ENCODE measurements at regions not wholly inside any gene's neighbourhood (a gene's known extent, or its start where the extent isn't known, plus 50 kb on each side); places are given as distances from the start of the nearest gene placed in this dataset.
A peak's percentile ranks its signal among the peaks of the same experiment; 100 is the strongest.

DNA sequence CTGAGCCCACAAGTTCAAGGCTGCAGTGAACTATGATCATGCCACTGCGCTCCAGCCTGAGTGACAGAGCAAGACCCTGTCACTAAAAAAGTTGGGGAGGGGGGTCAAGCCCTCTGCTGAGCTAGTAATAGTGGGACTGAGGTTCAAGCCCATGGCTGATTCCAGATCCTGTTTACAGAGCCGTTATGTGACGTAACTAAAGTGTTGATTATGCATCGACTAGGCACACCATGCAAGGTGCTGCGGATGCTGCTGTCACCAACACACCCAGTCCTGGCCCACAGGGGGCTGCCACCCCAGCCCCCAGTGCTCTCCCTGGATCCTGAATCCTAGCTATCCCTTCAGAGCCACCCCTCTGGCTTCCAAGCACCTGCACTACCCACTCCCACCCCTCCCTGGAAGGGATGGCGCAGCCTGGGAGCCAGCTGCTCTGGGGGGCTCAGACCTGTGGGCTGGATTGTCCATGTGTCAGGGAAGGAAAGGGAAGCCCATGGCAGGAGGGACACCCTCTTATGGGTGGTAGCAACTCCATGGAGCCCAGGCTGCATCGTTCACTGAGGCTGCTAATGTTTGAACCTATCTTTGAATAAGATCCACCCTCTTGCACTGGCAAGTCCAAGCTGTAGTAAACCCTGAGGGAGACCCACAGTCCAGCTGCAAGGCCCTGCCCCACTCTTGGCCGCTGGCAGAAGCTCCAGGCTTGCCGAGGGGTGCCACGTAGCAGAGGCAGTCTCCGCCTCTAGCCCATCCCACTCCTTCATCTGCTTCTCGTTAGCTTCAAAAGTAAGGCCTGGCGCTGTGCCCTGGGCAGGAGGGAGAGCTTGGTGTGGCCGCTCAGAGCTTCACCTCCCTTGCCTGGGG lies 95.0 kb downstream of the SNX5 start:
- 27% methylated on average over 14 of the region's 14 CpGs for WGBS (ENCODE audit: low lambda C conversion rate)
- BruUV-seq (replicated peaks): TSS peak; percentile 87
- intact Hi-C loops (cut with micrococcal nuclease; ENCODE audit: unreplicated experiment): loop anchor here (2.0 kb wide), 1 partner anchor 15 kb away; no protein-coding TSS in a partner anchor
- Histone ChIP-seq H3K27me3 (ENCODE audit: control insufficient read depth in 1 of 2, insufficient read depth in 2 of 2, low read length in 2 of 2) (no peaks in the 10 kb centered on the region), H4K20me1 (ENCODE audit: insufficient read depth, low read length) (no peaks in the 10 kb centered on the region), H3K9ac (ENCODE audit: insufficient read depth, low read depth, low read length) (peak overlapping the region; percentile 71), H3K9me3 (ENCODE audit: low read length) (no peaks in the 10 kb centered on the region), H3K79me2 (ENCODE audit: insufficient read depth, low read length) (peaks cover 3% of the 10 kb centered on the region), H2AFZ (ENCODE audit: low read length) (no peak overlapping the region), H3K36me3 (replicated peaks in 1 of 2; ENCODE audit: control insufficient read depth in 1 of 2, insufficient read depth in 2 of 2, low read length in 2 of 2) (no peaks in the 10 kb centered on the region), H3K27ac (ENCODE audit: extremely low read length, insufficient read depth, low read length) (peak overlapping the region; percentile 78), H3K4me3 (replicated peaks in 1 of 3; ENCODE audit: insufficient read depth in 1 of 3, low read depth in 2 of 3, low read length in 3 of 3) (peak overlapping the region in 2 of 3 experiments; percentile 1 to 55; a peak in 3 of 6 replicates), H3K4me1 (ENCODE audit: insufficient read depth, low read length) (peaks cover 86% of the 10 kb centered on the region), H3K4me2 (ENCODE audit: low read depth, low read length) (peak overlapping the region; percentile 74)
- DNase-seq (ENCODE audit: low spot score) (peak; percentile 91), ATAC-seq (peak; percentile 71), FAIRE-seq (peak; percentile 28)
- POLR2A ChIA-PET: interaction anchor here (0.8 to 14.0 kb wide), 24 partner anchors 14 to 415 kb away, joined by 3 to 763 read pairs (median 4); partner anchors contain the start of genes DSTN, MGME1, RRBP1 and SNX5
- in situ Hi-C loops (cut with HindIII; ENCODE audit: extremely low pct_ligation_motif_present, low pct_unique_long_range_greater_than_20kb): no loop called here
- CTCF ChIA-PET (ENCODE audit: low intra/inter-chr PET ratio, low total read pairs): no interaction called here
- TF ChIP-seq NR2F1 (CRISPR knock-in tag; IDR thresholded peaks at IDR 0.05): peak; percentile 8 to 9; a peak in 1 of 4 replicates
- TF ChIP-seq FIP1L1 (IDR thresholded peaks at IDR 0.05; ENCODE audit: borderline replicate concordance, insufficient read depth, low read depth, low read length): 0 out of 2 replicates have a peak, but pooled peaks have one; percentile 45
- no peak for TF ChIP-seq ARNT2 (CRISPR knock-in tag; IDR thresholded peaks at IDR 0.05; ENCODE audit: low read depth)
- TF ChIP-seq, protein P1, sequence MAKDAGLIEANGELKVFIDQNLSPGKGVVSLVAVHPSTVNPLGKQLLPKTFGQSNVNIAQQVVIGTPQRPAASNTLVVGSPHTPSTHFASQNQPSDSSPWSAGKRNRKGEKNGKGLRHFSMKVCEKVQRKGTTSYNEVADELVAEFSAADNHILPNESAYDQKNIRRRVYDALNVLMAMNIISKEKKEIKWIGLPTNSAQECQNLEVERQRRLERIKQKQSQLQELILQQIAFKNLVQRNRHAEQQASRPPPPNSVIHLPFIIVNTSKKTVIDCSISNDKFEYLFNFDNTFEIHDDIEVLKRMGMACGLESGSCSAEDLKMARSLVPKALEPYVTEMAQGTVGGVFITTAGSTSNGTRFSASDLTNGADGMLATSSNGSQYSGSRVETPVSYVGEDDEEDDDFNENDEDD (CRISPR knock-in tag; IDR thresholded peaks at IDR 0.05; ENCODE audit: borderline replicate concordance): peak; percentile 43; the same call in 1 of the 2 replicates
- no peak for TF ChIP-seq PRMT3 (CRISPR knock-in tag; IDR thresholded peaks at IDR 0.05; ENCODE audit: borderline replicate concordance, low read depth)
- peak; percentile 47; the same call in 1 of the 2 replicates for TF ChIP-seq RXRB (CRISPR knock-in tag; IDR thresholded peaks at IDR 0.05; ENCODE audit: borderline replicate concordance)
- TF ChIP-seq, protein P2, sequence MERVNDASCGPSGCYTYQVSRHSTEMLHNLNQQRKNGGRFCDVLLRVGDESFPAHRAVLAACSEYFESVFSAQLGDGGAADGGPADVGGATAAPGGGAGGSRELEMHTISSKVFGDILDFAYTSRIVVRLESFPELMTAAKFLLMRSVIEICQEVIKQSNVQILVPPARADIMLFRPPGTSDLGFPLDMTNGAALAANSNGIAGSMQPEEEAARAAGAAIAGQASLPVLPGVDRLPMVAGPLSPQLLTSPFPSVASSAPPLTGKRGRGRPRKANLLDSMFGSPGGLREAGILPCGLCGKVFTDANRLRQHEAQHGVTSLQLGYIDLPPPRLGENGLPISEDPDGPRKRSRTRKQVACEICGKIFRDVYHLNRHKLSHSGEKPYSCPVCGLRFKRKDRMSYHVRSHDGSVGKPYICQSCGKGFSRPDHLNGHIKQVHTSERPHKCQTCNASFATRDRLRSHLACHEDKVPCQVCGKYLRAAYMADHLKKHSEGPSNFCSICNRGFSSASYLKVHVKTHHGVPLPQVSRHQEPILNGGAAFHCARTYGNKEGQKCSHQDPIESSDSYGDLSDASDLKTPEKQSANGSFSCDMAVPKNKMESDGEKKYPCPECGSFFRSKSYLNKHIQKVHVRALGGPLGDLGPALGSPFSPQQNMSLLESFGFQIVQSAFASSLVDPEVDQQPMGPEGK (CRISPR knock-in tag; IDR thresholded peaks at IDR 0.05): peak; percentile 60
- TF ChIP-seq, protein P3, sequence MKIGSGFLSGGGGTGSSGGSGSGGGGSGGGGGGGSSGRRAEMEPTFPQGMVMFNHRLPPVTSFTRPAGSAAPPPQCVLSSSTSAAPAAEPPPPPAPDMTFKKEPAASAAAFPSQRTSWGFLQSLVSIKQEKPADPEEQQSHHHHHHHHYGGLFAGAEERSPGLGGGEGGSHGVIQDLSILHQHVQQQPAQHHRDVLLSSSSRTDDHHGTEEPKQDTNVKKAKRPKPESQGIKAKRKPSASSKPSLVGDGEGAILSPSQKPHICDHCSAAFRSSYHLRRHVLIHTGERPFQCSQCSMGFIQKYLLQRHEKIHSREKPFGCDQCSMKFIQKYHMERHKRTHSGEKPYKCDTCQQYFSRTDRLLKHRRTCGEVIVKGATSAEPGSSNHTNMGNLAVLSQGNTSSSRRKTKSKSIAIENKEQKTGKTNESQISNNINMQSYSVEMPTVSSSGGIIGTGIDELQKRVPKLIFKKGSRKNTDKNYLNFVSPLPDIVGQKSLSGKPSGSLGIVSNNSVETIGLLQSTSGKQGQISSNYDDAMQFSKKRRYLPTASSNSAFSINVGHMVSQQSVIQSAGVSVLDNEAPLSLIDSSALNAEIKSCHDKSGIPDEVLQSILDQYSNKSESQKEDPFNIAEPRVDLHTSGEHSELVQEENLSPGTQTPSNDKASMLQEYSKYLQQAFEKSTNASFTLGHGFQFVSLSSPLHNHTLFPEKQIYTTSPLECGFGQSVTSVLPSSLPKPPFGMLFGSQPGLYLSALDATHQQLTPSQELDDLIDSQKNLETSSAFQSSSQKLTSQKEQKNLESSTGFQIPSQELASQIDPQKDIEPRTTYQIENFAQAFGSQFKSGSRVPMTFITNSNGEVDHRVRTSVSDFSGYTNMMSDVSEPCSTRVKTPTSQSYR (CRISPR knock-in tag; IDR thresholded peaks at IDR 0.05; ENCODE audit: borderline replicate concordance): peak; percentile 46; the same call in 1 of the 2 replicates
- TF ChIP-seq ARNTL (CRISPR knock-in tag; IDR thresholded peaks at IDR 0.05): peak; percentile 8; the same call in 1 of the 2 replicates
- no peak for TF ChIP-seq ZNF431 (CRISPR knock-in tag; IDR thresholded peaks at IDR 0.05; ENCODE audit: borderline replicate concordance, low read depth)
- TF ChIP-seq MATR3 (CRISPR knock-in tag; IDR thresholded peaks at IDR 0.05): peak; percentile 84; the same call in 1 of the 2 replicates
- no peak for TF ChIP-seq HNRNPK (IDR thresholded peaks at IDR 0.05; ENCODE audit: low read depth, low read length, poor library complexity, severe bottlenecking)
- TF ChIP-seq ZFP37 (CRISPR knock-in tag; IDR thresholded peaks at IDR 0.05; ENCODE audit: borderline replicate concordance): no peak
- peak; percentile 42; the same call in 1 of the 2 replicates for TF ChIP-seq ZSCAN31 (CRISPR knock-in tag; IDR thresholded peaks at IDR 0.05; ENCODE audit: low read depth)
- TF ChIP-seq ZNF772 (CRISPR knock-in tag; IDR thresholded peaks at IDR 0.05): peak; percentile 70; the same call in 1 of the 2 replicates
- TF ChIP-seq NFKBIZ (CRISPR knock-in tag; IDR thresholded peaks at IDR 0.05): 0 out of 2 replicates have a peak, but pooled peaks have one; percentile 14
- no peak for TF ChIP-seq ARNT (IDR thresholded peaks at IDR 0.05)

Measured in HepG2 (cell line).